Dedifferentiated amniotic fluid mesenchymal stem cell (primary cell): ENCODE measurements at regions not wholly inside any gene's neighbourhood (a gene's known extent, or its start where the extent isn't known, plus 50 kb on each side); places are given as distances from the start of the nearest gene placed in this dataset.

ENCODE experiments used
- DNase-seq: peaks from one replicate; pipeline ENCODE4 v3.0.0-alpha.2; 2016; ENCODE audit errors: extremely low spot score

DNA sequence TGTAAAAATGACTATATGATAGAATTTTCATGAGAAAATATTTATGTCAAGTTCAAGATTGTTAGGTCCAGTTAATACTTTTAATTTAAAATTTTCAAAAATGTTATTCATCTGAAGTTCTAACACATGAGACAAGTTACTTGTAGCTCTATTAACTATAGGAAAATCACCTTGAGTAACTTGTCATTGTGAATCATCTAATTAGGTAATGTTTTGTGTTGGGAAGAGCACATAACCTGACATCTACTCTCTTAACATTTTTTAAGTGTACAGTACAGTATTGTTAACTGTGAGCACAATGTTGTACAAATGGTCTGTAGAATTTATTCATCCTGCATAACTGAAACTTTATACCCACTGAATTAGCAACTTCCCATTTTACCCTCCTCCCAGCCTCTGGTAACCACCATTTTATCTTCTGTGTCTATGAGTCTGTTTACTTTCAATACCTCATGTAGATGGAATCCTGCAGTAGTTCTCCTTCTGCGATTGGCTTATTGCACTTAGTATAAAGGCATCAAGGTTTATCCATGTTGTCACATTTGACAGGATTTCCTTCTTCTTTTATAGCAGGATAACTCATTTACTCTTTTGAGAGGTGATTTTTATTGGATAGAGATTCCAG is 54.6 kb downstream of the ARL4A start:
- no peak for DNase-seq

GRCh38 chr7:12746211-12746610 is 58.8 kb downstream of the ARL4A start:
- DNase-seq, result no peak

GRCh38 chr7:12747687-12748306 is 60.4 kb downstream of the ARL4A start:
- no peak for DNase-seq

DNA sequence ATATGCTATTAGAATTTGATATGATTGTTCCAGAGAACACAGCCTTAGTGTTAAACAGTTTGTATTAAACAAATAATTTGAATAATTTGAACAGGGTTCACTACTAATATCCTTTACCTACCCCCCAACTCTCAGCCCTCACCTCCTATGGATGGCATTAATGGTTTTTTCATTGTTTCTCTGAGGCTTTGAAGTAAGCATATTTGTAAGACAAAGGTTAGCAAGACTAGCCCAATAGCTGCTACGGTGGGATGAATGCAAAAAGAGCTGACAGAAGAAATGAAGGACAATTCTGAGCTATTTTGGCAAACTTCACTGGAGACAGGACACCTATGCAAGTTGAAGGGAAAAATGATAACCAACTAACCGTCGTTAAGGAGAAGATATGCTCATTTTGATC is 61.6 kb downstream of the ARL4A start:
- no peak for DNase-seq

DNA sequence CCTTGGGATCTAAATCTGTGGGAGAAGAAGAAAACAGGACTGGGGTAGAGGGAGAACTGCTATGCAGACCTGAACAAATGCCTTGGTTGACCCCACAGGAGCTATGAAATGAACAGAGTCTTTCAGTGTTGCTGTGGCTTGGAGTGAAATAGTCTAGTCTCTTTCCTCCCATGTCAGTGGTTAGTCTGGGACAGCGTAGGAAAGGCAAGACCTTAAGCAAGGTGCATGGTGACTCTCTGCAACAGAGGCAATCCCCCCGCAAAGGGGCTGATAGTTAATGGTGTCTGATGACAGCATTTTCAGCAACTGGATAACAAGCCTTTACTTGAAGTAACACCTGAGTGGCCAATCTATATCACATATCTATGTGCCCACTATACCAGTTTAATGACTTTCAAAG is 62.3 kb downstream of the ARL4A start:
- DNase-seq, result no peak

- DNase-seq, result no peak
Measured at GRCh38 chr7:12751764-12752163, 64.3 kb downstream of the ARL4A start.

GRCh38 chr7:12754179-12754578 is 66.7 kb downstream of the ARL4A start:
- no peak for DNase-seq

DNA sequence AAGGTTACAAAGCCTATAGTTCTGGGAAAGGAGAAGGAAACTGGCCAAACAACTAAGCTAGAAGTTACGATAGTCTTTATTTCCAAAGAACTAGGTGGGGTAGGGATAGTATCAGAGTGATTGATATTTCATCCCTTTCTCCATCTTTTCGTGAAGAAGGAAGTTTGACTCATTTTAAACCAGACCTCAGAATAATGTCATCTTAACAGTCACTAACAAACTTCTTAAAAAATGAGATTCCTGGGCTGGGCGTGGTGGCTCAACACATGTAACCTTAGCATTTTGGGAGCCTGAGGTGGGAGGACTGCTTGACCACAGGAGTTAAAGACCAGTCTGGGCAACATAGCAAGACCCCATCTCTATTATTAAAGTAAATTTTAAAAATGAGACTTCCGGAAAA is 69.4 kb downstream of the ARL4A start:
- no peak for DNase-seq

- peak; percentile 94 for DNase-seq
Measured at GRCh38 chr7:12757443-12757842, 70.0 kb downstream of the ARL4A start.

- no peak for DNase-seq
Measured at GRCh38 chr7:12759151-12759550, 71.7 kb downstream of the ARL4A start.

DNA sequence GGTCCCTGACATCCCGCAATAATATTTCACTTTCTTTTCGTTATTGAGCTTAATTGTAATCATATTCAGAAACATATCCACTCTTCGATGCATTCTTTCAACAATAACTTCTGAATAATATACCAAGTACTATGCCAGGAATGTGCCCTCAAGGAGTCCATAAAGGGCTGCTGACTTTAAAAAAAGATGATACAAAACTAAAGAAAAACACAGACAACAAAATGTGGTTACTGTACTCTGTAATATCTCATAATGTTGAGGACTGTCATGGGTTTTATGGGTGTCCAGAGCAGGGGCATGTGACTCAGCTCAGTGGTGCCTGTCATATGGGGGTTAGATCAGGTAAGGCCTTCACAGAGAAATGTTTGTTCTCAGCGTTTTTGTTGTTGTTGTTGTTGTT is 73.7 kb downstream of the ARL4A start:
- no peak for DNase-seq

GRCh38 chr7:12761691-12762090 is 74.3 kb downstream of the ARL4A start:
- DNase-seq, result no peak

DNA sequence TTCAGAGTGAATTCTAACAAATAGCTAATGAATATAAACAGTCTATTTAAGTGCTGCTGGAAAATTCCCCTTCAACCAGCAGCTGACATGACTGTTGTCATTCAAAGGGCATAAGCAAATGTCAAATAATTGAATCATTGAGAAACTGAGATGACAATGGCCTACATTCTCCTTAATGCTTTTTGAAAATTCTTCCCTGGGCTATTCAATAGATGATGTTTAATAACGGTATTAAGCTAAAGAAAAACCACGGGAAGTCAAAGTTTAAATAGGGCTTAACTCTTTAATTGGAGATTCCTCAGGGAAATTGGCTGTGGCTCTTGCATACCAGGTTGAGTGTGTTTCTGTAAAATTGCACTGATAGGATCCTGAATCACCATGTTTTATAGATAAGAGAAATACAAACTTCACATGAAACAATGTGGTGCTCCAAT is 77.0 kb downstream of the ARL4A start:
- DNase-seq, result no peak

- DNase-seq, result no peak
Measured at GRCh38 chr7:12765431-12766100, 78.1 kb downstream of the ARL4A start.

GRCh38 chr7:12766416-12766815 is 79.0 kb downstream of the ARL4A start:
- no peak for DNase-seq

GRCh38 chr7:12768948-12769347 is 81.5 kb downstream of the ARL4A start:
- no peak for DNase-seq

GRCh38 chr7:12769444-12769843 is 82.0 kb downstream of the ARL4A start:
- DNase-seq, result peak; percentile 40

DNA sequence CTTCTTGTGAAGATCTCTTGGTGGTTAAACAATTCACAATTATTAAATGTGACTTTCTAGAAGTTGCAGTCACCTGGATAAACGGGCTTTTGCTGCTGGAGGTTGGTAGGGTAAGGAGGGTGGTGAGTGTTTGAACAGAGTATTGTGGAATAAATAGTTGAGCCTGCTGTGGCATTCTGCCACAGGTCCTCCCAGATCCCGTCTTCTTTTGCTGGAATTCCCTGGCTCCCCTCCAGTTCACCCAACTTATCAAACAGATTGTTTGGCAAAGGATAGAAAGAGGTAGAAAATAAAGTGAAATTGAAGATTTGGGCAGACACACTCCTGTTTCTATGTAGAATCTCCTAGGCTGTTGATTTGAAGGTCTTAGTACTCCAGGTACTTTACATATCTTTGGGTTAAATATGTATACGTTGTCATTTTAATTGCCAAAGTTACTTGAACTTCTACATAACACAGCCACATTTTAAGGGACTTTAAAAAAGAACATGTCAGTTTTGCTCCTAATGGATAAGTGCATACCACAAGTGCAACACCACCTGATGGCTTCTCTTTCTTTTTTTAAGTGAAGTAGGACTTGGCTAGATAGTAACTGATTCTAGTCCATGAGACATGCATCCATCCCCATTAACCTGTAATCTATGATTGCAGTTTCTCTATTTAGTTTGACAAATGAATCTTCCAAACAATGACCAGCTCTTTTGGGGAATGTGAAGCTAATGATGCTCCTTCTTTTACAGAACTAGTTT is 83.0 kb downstream of the ARL4A start:
- no peak for DNase-seq

DNA sequence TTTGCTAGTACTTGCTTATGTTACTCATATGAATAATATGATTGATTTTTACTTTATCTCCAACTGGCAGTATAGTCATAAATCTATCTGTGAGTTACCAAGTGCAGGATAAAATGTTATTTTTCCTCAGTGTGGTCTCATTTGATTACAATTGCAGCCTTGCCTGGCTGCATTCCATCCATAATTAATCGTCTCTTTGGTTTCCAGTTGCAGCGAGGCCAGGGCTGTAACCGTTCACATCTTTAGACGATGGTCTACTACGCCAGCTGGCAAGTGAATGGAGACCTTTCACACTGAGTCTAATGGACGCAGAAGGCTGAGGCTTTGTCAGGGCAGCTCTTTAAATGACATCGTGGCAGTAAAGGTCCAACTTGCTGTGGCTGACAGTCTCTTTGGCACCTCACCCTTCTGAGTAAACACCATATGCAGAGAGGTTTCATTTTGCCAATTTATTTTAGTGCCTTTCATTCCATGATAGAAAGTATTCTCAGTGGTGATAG is 84.0 kb downstream of the ARL4A start:
- no peak for DNase-seq

GRCh38 chr7:12772768-12773167 is 85.3 kb downstream of the ARL4A start:
- no peak for DNase-seq

GRCh38 chr7:12777257-12777656 is 89.8 kb downstream of the ARL4A start:
- no peak for DNase-seq

GRCh38 chr7:12779947-12780346 is 92.5 kb downstream of the ARL4A start:
- no peak for DNase-seq
